SK-N-SH treated with all-trans-retinoic acid at 6 μM for 48 hours (cell line): ENCODE measurements at regions not wholly inside any gene's neighbourhood (a gene's known extent, or its start where the extent isn't known, plus 50 kb on each side); places are given as distances from the start of the nearest gene placed in this dataset.

Experiments used
- ATAC-seq: fragments of 200-7000 bp; cut with Tn5 transposase; 3 replicates; pipeline ENCODE4 v1.9.1; 2020; ENCODE audit warnings: mild to moderate bottlenecking, moderate library complexity
- BACH2 ChIP-seq: fragments of 250-450 bp; sonication (Bioruptor Pico); IDR thresholded peaks from 2 replicates; pipeline ENCODE4 v1.9.0; 2021; ENCODE audit warnings: mild to moderate bottlenecking, borderline replicate concordance
- CREB5 ChIP-seq: fragments of 250-450 bp; sonication (Bioruptor Pico); IDR thresholded peaks from 2 replicates; pipeline ENCODE4 v1.5.1; 2020; ENCODE audit warnings: low read depth, mild to moderate bottlenecking, moderate library complexity
- CSDC2 ChIP-seq: fragments of 250-450 bp; sonication (Bioruptor Pico); IDR thresholded peaks from 2 replicates; pipeline ENCODE4 v1.5.0; 2020; ENCODE audit warnings: mild to moderate bottlenecking, moderate library complexity
- ESRRG ChIP-seq: fragments of 250-450 bp; sonication (Bioruptor Pico); IDR thresholded peaks from 2 replicates; pipeline ENCODE4 v1.6.1; 2021; ENCODE audit warnings: mild to moderate bottlenecking
- GLIS3 ChIP-seq: fragments of 250-450 bp; sonication (Bioruptor Pico); IDR thresholded peaks from 2 replicates; pipeline ENCODE4 v1.5.0; 2020; ENCODE audit warnings: mild to moderate bottlenecking, moderate library complexity
- ISL1 ChIP-seq: fragments of 250-450 bp; sonication (Bioruptor Pico); IDR thresholded peaks from 2 replicates; pipeline ENCODE4 v2.1.2; 2022; ENCODE audit warnings: mild to moderate bottlenecking, moderate library complexity
- OSR1 ChIP-seq: fragments of 250-450 bp; sonication (Bioruptor Pico); IDR thresholded peaks from 2 replicates; pipeline ENCODE4 v1.8.0; 2022; ENCODE audit warnings: moderate library complexity, mild to moderate bottlenecking, inconsistent platforms
- PPARA ChIP-seq: fragments of 250-450 bp; sonication (Bioruptor Pico); IDR thresholded peaks from 2 replicates; pipeline ENCODE4 v1.5.0; 2020; ENCODE audit warnings: mild to moderate bottlenecking, borderline replicate concordance
- RARB ChIP-seq: fragments of 250-450 bp; sonication (Bioruptor Pico); IDR thresholded peaks from 2 replicates; pipeline ENCODE4 v1.8.0; 2021; ENCODE audit warnings: mild to moderate bottlenecking, moderate library complexity
- SNAI2 ChIP-seq: fragments of 250-450 bp; sonication (Bioruptor Pico); IDR thresholded peaks from 2 replicates; pipeline ENCODE4 v1.5.0; 2020; ENCODE audit warnings: mild to moderate bottlenecking, moderate library complexity
- TCF4 ChIP-seq: fragments of 250-450 bp; sonication (Bioruptor Pico); IDR thresholded peaks from 2 replicates; pipeline ENCODE4 v1.8.0; 2021; ENCODE audit warnings: mild to moderate bottlenecking, moderate library complexity, borderline replicate concordance
- TOX ChIP-seq: fragments of 250-450 bp; sonication (Bioruptor Pico); IDR thresholded peaks from 2 replicates; pipeline ENCODE4 v1.8.0; 2021; ENCODE audit warnings: mild to moderate bottlenecking, moderate library complexity, borderline replicate concordance
- ZC3H10 ChIP-seq: fragments of 250-450 bp; sonication (Bioruptor Pico); IDR thresholded peaks from 2 replicates; pipeline ENCODE4 v1.5.1; 2021; ENCODE audit warnings: mild to moderate bottlenecking, moderate library complexity
- ZFP30 ChIP-seq: fragments of 450-650 bp; formaldehyde crosslinking; IDR thresholded peaks from 2 replicates; pipeline ENCODE4 v1.5.0; 2022; ENCODE audit warnings: mild to moderate bottlenecking, moderate library complexity
- ZNF565 ChIP-seq: fragments of 450-650 bp; formaldehyde crosslinking; conservative IDR thresholded peaks from 2 replicates; pipeline ENCODE4 v1.5.0; 2020; ENCODE audit warnings: low read depth, mild to moderate bottlenecking, moderate library complexity
- ZNF70 ChIP-seq: fragments of 450-650 bp; formaldehyde crosslinking; IDR thresholded peaks from 2 replicates; pipeline ENCODE4 v1.5.0; 2020; ENCODE audit warnings: mild to moderate bottlenecking, moderate library complexity
- TF ChIP-seq, protein P1 (sequence below): fragments of 250-450 bp; sonication (Bioruptor Pico); IDR thresholded peaks from 2 replicates; pipeline ENCODE4 v1.5.0; 2020; ENCODE audit warnings: mild to moderate bottlenecking, moderate library complexity
- TF ChIP-seq, protein P2 (sequence below): fragments of 250-450 bp; sonication (Bioruptor Pico); IDR thresholded peaks from 2 replicates; pipeline ENCODE4 v1.5.1; 2021; ENCODE audit warnings: mild to moderate bottlenecking, moderate library complexity
- TF ChIP-seq, protein P3 (sequence below): fragments of 250-450 bp; sonication (Bioruptor Pico); IDR thresholded peaks from 2 replicates; pipeline ENCODE4 v1.8.0; 2021; ENCODE audit warnings: low read depth, mild to moderate bottlenecking, moderate library complexity, borderline replicate concordance

DNA sequence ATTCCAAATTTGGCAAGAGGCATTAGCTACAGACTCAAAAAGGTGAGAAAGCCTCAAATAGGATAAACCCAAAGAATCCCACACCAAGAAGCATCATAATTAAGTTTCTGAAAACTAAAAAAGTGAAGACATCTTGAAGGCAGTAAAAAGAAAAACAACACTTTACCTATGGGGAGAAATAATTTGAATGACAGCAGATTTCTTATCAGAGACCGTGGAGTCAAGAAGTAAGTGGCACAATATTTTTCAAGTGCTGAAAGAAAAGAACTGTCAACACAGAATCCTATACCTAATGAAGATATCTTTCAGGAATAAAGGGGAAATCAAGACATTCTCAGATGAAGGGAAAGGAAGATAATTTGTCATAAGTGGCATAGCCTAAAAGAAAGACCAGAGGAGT is 193.3 kb upstream of the CHD6 start (continued):
- TF ChIP-seq, protein P1, sequence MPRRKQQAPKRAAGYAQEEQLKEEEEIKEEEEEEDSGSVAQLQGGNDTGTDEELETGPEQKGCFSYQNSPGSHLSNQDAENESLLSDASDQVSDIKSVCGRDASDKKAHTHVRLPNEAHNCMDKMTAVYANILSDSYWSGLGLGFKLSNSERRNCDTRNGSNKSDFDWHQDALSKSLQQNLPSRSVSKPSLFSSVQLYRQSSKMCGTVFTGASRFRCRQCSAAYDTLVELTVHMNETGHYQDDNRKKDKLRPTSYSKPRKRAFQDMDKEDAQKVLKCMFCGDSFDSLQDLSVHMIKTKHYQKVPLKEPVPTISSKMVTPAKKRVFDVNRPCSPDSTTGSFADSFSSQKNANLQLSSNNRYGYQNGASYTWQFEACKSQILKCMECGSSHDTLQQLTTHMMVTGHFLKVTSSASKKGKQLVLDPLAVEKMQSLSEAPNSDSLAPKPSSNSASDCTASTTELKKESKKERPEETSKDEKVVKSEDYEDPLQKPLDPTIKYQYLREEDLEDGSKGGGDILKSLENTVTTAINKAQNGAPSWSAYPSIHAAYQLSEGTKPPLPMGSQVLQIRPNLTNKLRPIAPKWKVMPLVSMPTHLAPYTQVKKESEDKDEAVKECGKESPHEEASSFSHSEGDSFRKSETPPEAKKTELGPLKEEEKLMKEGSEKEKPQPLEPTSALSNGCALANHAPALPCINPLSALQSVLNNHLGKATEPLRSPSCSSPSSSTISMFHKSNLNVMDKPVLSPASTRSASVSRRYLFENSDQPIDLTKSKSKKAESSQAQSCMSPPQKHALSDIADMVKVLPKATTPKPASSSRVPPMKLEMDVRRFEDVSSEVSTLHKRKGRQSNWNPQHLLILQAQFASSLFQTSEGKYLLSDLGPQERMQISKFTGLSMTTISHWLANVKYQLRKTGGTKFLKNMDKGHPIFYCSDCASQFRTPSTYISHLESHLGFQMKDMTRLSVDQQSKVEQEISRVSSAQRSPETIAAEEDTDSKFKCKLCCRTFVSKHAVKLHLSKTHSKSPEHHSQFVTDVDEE (CRISPR knock-in tag), result no peak
- no peak for TF ChIP-seq TOX
- TF ChIP-seq ZC3H10 (CRISPR knock-in tag), result no peak
- TF ChIP-seq TCF4 (CRISPR knock-in tag), result no peak
- TF ChIP-seq RARB (CRISPR knock-in tag), result no peak
- TF ChIP-seq CREB5 (CRISPR knock-in tag), result no peak
- no peak for TF ChIP-seq ISL1 (CRISPR knock-in tag)
- TF ChIP-seq ZNF70 (CRISPR knock-in tag), result no peak

GRCh38 chr20:41800040-41800439 is 181.9 kb upstream of the CHD6 start:
- ATAC-seq, result no peak
- TF ChIP-seq SNAI2 (CRISPR knock-in tag) (no peak), ZFP30 (CRISPR knock-in tag) (no peak), ZNF565 (CRISPR knock-in tag) (no peak), TCF4 (CRISPR knock-in tag) (no peak), BACH2 (CRISPR knock-in tag) (no peak), PPARA (CRISPR knock-in tag) (no peak), CSDC2 (CRISPR knock-in tag) (no peak), ISL1 (CRISPR knock-in tag) (no peak), ESRRG (CRISPR knock-in tag) (no peak), CREB5 (CRISPR knock-in tag) (no peak), TOX (no peak), GLIS3 (CRISPR knock-in tag) (no peak), OSR1 (CRISPR knock-in tag) (no peak), ZNF70 (CRISPR knock-in tag) (no peak)
- TF ChIP-seq, protein P1 (CRISPR knock-in tag), result no peak
- TF ChIP-seq, protein P2, sequence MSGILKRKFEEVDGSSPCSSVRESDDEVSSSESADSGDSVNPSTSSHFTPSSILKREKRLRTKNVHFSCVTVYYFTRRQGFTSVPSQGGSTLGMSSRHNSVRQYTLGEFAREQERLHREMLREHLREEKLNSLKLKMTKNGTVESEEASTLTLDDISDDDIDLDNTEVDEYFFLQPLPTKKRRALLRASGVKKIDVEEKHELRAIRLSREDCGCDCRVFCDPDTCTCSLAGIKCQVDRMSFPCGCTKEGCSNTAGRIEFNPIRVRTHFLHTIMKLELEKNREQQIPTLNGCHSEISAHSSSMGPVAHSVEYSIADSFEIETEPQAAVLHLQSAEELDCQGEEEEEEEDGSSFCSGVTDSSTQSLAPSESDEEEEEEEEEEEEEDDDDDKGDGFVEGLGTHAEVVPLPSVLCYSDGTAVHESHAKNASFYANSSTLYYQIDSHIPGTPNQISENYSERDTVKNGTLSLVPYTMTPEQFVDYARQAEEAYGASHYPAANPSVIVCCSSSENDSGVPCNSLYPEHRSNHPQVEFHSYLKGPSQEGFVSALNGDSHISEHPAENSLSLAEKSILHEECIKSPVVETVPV (CRISPR knock-in tag), result no peak
- TF ChIP-seq, protein P3, sequence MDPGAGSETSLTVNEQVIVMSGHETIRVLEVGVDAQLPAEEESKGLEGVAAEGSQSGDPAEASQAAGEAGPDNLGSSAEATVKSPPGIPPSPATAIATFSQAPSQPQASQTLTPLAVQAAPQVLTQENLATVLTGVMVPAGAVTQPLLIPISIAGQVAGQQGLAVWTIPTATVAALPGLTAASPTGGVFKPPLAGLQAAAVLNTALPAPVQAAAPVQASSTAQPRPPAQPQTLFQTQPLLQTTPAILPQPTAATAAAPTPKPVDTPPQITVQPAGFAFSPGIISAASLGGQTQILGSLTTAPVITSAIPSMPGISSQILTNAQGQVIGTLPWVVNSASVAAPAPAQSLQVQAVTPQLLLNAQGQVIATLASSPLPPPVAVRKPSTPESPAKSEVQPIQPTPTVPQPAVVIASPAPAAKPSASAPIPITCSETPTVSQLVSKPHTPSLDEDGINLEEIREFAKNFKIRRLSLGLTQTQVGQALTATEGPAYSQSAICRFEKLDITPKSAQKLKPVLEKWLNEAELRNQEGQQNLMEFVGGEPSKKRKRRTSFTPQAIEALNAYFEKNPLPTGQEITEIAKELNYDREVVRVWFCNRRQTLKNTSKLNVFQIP (CRISPR knock-in tag), result no peak
